ENCODE measurements at regions not wholly inside any gene's neighbourhood (a gene's known extent, or its start where the extent isn't known, plus 50 kb on each side); places are given as distances from the start of the nearest gene placed in this dataset.
"Not testable (repeated sequence)": the region's sequence is repeated elsewhere in the genome, so short reads cannot be mapped to it uniquely, and the experiment has no call there.

DNA sequence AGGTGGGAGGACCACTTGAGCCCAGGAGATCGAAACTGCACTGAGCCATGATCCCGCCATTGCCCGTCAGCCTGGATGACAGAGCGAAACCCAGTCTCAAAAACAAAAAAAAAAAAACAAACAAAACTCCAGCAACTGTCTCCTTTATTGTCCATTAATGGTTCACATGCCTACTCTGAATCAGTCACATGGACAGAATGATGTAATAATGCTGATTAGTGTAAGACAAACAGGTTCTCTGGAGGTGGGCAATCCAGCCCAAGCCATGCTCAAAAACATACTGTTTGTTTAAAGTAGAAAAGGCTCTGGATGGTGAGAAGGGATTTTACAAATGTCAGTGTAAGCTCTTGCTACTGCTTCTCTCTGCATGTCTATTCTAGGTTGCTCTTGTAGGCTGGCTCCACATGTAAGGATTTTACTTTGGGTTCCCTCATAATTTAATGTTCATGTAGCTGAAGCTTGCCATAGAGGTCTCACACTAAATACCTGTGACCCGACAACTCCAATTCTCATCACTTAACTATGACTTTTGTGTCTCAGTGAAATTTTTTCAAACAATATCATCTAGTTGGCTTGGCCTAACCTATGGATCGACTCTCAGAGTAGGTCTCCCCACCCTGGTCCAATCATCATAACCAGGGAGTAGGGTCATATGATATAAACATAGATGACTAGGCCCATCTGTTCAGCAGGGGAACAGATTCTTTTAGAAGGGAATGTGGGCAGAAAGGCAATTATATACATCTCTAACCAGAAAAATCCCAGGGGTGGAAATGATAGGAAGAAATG, 83.9 kb upstream of the SLC39A10 start:
- H3K27me3 ChIP-seq, result no peaks in the 10 kb centered on the region
- H3K4me1 ChIP-seq (ENCODE audit: control insufficient read depth in 1 of 2, insufficient read depth in 1 of 2, low read depth in 1 of 2, low read length in 1 of 2), result no peaks in the 10 kb centered on the region
- H3K4me3 ChIP-seq (ENCODE audit: low read depth in 1 of 2, low read length in 1 of 2), result no peak overlapping the region
- no peaks in the 10 kb centered on the region for H3K36me3 ChIP-seq
- TF ChIP-seq, protein P1, sequence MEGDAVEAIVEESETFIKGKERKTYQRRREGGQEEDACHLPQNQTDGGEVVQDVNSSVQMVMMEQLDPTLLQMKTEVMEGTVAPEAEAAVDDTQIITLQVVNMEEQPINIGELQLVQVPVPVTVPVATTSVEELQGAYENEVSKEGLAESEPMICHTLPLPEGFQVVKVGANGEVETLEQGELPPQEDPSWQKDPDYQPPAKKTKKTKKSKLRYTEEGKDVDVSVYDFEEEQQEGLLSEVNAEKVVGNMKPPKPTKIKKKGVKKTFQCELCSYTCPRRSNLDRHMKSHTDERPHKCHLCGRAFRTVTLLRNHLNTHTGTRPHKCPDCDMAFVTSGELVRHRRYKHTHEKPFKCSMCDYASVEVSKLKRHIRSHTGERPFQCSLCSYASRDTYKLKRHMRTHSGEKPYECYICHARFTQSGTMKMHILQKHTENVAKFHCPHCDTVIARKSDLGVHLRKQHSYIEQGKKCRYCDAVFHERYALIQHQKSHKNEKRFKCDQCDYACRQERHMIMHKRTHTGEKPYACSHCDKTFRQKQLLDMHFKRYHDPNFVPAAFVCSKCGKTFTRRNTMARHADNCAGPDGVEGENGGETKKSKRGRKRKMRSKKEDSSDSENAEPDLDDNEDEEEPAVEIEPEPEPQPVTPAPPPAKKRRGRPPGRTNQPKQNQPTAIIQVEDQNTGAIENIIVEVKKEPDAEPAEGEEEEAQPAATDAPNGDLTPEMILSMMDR (IDR thresholded peaks at IDR 0.05), result no peak
- no peaks in the 10 kb centered on the region for H3K9me3 ChIP-seq
- H3K27ac ChIP-seq, result no peak overlapping the region

DNA sequence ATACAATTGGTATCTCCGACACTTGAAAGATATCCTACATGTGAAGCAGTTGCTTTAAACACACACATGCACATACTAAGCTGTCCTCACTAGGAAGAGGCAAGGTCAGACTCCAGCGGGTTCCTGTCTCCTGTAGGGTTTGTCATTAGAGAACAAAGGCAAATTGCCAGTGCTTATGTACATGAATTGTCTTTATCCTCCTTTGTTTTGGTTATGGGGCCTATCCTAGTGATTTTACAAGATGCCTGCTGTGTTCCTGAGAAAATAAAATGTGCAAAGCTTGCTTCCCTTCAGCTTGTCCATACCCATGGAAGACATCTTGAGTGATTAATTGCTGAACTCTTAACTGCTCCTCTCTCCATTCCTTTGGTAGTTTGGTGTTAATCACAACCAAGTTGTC, 86.7 kb upstream of the SLC39A10 start:
- no peak overlapping the region for H3K27ac ChIP-seq
- H3K27me3 ChIP-seq, result no peaks in the 10 kb centered on the region
- H3K4me3 ChIP-seq (ENCODE audit: low read depth in 1 of 2, low read length in 1 of 2), result no peak overlapping the region
- TF ChIP-seq, protein P1 (IDR thresholded peaks at IDR 0.05), result no peak
- no peaks in the 10 kb centered on the region for H3K36me3 ChIP-seq
- H3K9me3 ChIP-seq, result no peaks in the 10 kb centered on the region
- no peaks in the 10 kb centered on the region for H3K4me1 ChIP-seq (ENCODE audit: control insufficient read depth in 1 of 2, insufficient read depth in 1 of 2, low read depth in 1 of 2, low read length in 1 of 2)

GRCh38 chr2:195569255-195569654, 87.8 kb upstream of the SLC39A10 start:
- Histone ChIP-seq H3K27ac (no peak overlapping the region), H3K9me3 (no peaks in the 10 kb centered on the region), H3K4me1 (ENCODE audit: control insufficient read depth in 1 of 2, insufficient read depth in 1 of 2, low read depth in 1 of 2, low read length in 1 of 2) (no peaks in the 10 kb centered on the region), H3K4me3 (ENCODE audit: low read depth in 1 of 2, low read length in 1 of 2) (no peak overlapping the region), H3K36me3 (no peaks in the 10 kb centered on the region), H3K27me3 (no peaks in the 10 kb centered on the region)
- TF ChIP-seq, protein P1 (IDR thresholded peaks at IDR 0.05), result no peak

- H3K9me3 ChIP-seq; H3K27ac ChIP-seq; H3K4me1 ChIP-seq (ENCODE audit: control insufficient read depth in 1 of 2, insufficient read depth in 1 of 2, low read depth in 1 of 2, low read length in 1 of 2); H3K4me3 ChIP-seq (ENCODE audit: low read depth in 1 of 2, low read length in 1 of 2); H3K36me3 ChIP-seq; H3K27me3 ChIP-seq: not testable (repeated sequence)
These were observed 92.3 kb upstream of the SLC39A10 start for GRCh38 chr2:195564625-195565135.

GRCh38 chr2:195563857-195564512, 93.0 kb upstream of the SLC39A10 start:
- Histone ChIP-seq H3K27me3 (no peaks in the 10 kb centered on the region), H3K9me3 (no peaks in the 10 kb centered on the region), H3K36me3 (no peaks in the 10 kb centered on the region), H3K4me1 (ENCODE audit: control insufficient read depth in 1 of 2, insufficient read depth in 1 of 2, low read depth in 1 of 2, low read length in 1 of 2) (peaks cover 3 to 12% of the 10 kb centered on the region in 2 experiments), H3K4me3 (ENCODE audit: low read depth in 1 of 2, low read length in 1 of 2) (no peak overlapping the region), H3K27ac (no peak overlapping the region)
- TF ChIP-seq, protein P1 (IDR thresholded peaks at IDR 0.05), result no peak
